Medulla oblongata (tissue), 1 donor: ENCODE measurements at regions not wholly inside any gene's neighbourhood (a gene's known extent, or its start where the extent isn't known, plus 50 kb on each side); places are given as distances from the start of the nearest gene placed in this dataset.
"Not testable (repeated sequence)": the region's sequence is repeated elsewhere in the genome, so short reads cannot be mapped to it uniquely, and the experiment has no call there.

Experiments
- DNase-seq: peaks from one replicate; pipeline ENCODE4 v3.0.0-alpha.2; 2015; ENCODE audit errors: extremely low spot score

DNA sequence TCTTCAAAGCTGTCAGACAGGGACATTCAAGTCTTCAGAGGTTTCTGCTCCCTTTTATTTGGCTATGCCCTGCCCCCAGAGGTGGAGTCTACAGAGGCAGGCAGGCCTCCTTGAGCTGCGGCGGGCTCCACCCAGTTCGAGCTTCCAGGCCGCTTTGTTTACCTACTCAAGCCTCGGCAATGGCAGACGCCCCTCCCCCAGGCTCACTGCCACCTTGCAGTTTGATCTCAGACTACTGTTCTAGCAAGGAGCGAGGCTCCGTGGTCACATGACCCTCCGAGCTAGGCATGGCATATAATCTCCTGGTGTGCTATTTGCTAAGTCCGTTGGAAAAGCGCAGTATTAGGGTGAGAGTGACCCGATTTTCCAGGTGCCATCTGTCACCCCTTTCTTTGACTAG is 462.6 kb upstream of the HS3ST5 start:
- DNase-seq, result not testable (repeated sequence)

- no peak for DNase-seq
These were observed 453.8 kb upstream of the HS3ST5 start for GRCh38 chr6:114796576-114796975.

DNA sequence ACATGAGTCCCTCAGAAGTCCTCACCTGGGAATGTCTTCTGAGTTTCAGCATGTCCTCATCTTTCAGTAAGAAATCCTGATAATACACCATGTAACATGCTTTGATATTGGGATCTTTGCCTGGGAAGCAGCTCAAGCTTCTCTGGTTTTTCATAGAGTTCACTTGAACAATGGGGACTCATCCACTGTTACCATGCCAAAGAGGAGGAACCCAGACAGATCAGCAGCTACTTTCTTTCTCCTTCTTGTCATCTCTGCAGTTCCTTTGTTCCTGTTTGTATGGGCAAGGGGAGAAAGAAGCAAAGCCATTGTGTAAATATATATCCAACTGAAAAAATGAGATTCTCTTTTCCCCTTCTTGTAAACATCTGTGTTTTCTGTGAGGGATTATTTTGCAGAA is 450.6 kb upstream of the HS3ST5 start:
- DNase-seq, result no peak

DNA sequence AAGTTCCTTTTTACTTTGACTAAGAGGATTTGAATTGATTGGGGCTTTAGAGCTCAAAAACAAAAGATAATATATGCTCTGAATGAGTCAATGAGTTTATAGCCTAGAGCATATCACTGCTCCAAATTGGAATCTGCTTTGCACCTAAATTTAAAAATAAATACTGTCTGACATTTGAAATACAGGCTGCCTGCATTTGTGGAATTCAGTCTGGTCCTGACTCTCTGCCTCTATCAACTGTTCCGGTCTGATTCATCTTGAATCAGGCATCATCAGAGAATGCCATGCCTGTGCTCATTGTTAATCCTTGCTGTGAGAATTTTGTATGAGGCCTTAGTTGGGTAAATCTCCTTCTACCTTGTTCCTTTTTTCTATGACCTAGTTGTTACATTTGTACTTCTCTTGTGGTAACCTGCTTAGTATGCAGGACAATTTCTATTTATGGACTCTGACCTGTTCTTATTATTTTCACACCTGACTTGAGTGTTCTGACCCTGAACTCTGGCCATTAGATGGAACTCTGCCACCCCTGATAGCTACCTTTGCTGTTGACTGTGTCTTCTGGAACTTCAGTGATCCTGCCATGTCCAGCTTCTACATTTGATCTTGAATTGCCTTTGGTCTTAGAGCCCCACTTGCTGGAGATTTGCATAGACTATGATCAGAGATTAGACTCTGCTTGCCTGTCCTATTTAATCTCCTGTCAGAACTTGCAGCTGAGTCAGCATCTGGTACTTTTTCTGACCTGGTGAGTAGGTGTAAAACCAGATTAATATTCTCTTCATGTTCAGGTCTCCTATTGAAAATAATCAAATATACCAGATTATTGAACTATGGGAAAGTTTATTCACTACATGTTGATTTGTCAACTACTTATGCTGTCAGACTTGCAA is 442.7 kb upstream of the HS3ST5 start:
- DNase-seq, result no peak

GRCh38 chr6:114783783-114784182 is 441.0 kb upstream of the HS3ST5 start:
- no peak for DNase-seq

DNA sequence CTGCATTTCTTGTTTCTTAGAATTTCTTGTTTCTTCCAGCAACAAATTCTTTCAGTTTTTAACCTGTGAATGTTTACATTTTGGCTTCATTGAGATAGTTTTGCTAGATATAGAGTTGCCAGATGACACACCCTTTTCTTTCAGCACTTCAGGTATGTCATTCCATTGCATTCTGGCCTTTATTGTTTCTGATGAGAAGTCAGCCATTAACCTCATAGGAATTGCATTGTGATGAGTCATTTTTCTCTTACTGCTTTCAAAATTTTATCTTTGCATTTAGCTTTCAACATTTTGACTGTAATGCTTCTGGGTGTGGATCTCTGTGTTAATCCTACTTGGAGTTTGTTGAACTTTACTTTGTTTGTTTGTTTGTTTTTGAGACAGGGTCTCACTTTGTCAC is 440.3 kb upstream of the HS3ST5 start:
- DNase-seq, result no peak

GRCh38 chr6:114764866-114765265 is 422.0 kb upstream of the HS3ST5 start:
- DNase-seq, result no peak

GRCh38 chr6:114762145-114762544 is 419.3 kb upstream of the HS3ST5 start:
- DNase-seq, result peak; percentile 67

DNA sequence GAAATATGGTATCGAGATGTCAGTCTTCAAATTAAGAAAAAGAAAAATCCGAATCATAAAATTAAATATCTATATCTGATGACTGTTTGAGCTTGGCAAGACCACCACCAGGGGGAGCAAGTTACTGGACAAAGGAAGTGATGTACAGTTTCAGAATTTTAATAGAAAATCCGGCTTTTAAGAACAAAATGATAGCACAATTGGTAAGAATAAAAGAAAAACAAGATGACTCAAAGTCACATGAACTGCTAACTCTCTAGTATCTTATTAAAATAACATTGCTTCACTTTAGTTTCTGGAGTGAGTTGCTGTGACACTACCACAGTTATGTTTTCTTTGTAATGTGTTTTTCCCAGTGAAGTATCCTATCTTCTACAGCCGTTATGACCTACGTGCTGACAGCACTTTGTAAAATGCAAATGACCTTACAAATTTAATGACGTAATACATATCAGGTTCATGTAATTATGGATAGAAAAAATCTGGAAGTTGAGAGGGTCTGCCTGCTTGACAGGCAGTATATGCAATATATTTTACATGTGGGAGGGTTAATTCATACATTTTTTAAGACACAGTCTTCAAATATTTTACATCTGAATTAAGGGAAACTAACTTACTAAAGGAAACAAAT is 405.3 kb upstream of the HS3ST5 start:
- peak; percentile 79 for DNase-seq

DNA sequence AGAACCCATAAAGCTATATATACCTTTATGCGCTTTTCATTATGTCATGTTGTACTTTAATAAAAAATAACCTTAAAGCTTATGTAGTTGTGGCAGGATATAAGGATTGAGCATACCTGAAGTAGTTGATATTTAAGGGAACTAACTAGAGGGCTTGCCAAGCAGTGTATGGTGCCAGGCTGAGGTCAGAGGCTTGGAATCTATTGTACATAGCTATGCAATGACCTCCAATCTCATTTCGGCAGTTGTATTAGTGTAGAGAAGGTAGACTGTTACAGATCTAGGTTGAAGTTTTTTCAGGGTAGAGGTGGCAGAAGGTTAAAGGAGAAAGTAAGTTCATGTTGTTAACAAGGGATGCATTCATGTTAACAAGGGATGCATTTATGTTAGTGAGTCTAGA is 397.7 kb upstream of the HS3ST5 start:
- DNase-seq, result no peak

- no peak for DNase-seq
These were observed 396.8 kb upstream of the HS3ST5 start for GRCh38 chr6:114739656-114740055.

DNA sequence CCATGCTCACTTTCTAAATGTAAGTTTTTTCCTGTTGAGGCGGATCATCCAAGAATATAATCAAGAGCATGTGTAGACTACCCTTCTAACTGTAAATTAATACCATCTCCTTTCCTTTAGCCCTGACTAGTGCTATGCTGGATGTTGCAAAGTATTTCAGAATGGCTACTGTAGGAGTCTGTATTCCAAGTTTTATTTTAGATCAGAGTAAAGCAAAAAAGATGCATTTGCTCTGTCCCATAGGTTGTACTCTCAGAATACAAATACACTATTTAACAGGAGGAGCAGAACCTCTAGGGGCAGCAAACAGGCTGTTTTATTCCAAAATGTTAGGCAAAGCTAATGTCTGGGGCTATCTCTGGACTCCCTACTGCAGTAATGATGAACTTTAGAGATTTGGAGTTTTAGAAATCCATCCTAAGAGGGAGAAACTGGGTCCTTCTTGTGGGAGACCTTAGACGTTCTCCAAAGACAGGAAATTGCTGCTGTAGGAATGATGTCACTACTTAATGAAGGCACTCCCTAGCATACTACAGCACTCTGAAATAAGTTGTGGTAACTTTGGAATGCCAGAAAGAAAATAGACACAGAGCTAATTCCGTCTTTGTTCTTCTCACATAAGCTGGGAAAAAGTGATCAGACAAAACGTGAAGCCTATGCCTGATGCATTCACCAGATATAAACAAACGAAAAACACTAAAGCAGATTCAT is 392.4 kb upstream of the HS3ST5 start:
- no peak for DNase-seq

DNA sequence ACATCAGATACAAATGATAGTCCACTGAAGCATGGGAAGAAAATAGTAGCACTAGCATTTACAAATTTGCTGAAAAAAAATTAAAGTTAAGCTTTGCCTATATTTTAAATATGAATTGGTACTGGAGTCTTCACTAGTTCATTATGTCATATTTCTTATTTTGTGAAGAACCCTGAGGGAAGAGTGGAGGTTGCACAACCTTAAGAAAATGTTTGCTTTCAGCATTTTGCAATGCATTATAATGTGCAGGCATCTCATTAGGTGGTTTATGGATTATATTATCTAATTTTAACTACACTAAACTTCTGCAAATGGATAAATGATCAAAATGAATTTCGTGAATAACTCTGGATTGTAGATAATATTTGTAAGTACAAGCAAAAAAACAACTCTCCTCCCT is 390.8 kb upstream of the HS3ST5 start:
- no peak for DNase-seq

- DNase-seq, result no peak
These were observed 376.0 kb upstream of the HS3ST5 start for GRCh38 chr6:114718716-114719270.

DNA sequence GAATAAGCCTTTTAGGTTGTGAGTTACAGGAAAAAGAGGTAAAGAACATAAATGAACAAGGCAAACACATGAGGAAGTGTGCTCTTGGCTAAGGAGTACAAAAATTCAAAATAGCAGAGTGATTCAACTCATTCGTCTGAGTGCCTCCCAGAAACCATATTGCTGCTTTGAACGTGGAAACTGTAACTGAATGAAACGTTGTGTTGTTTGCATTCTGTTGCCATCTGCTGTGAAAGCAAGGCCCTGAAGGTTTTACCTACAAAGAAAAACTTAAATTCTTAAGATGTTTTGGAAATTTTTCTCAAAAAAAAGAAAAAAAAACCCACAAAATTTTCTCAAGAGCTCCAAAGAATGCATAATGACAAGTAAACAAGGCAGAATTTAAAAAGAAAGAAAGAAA is 375.4 kb upstream of the HS3ST5 start:
- DNase-seq, result no peak

- DNase-seq, result no peak
These were observed 372.1 kb upstream of the HS3ST5 start for GRCh38 chr6:114714836-114715507.

DNA sequence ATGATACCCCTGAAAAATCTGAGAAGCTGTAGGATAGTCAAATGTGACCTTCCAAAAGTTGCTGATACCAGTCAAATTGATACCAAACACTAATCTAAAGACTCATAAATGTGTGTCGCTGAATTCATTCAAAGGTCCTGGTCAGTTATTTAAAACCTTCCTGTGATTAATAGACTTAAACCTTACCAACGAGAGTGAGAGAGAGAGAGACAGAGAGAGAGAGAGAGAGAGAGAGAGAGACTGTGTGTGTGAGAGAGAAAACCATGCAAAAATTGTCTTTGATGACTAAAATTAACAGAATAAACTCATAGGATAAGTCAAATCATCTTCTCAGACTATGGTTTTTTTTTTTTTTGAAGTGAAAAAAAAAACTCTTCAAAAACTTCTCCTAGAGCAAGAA is 370.9 kb upstream of the HS3ST5 start:
- no peak for DNase-seq

- DNase-seq, result no peak
These were observed 369.4 kb upstream of the HS3ST5 start for GRCh38 chr6:114712129-114712662.

- no peak for DNase-seq
These were observed 364.3 kb upstream of the HS3ST5 start for GRCh38 chr6:114707081-114707620.

GRCh38 chr6:114690625-114691024 is 347.8 kb upstream of the HS3ST5 start:
- no peak for DNase-seq

DNA sequence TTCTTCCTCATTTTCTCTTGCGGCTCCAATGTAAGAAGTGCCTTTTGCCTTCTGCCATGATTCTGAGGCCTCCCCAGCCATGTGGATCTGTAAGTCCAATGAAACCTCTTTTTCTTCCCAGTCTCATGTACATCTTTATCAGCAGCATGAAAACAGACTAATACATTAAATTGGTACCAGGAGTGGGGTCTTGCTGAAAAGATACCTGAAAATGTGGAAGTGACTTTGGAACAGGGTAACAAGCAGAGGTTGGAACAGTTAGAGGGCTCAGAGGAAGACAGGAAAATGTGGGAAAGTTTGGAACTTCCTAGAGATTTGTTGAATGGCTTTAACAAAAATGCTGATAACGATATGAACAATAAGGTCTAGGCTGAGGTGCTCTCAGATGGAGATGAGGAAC is 316.7 kb upstream of the HS3ST5 start:
- DNase-seq, result no peak
